NOMO-1 treated with dmso at 0.1 percent for 144 hours (cell line): ENCODE measurements at regions not wholly inside any gene's neighbourhood (a gene's known extent, or its start where the extent isn't known, plus 50 kb on each side); places are given as distances from the start of the nearest gene placed in this dataset.
"Not testable (repeated sequence)": the region's sequence is repeated elsewhere in the genome, so short reads cannot be mapped to it uniquely, and the experiment has no call there.

Experiments
- DNase-seq: peaks from one replicate; lab custom pipeline; 2025; ENCODE audit not compliant: unreplicated experiment; lab: John Stamatoyannopoulos, UW

DNA sequence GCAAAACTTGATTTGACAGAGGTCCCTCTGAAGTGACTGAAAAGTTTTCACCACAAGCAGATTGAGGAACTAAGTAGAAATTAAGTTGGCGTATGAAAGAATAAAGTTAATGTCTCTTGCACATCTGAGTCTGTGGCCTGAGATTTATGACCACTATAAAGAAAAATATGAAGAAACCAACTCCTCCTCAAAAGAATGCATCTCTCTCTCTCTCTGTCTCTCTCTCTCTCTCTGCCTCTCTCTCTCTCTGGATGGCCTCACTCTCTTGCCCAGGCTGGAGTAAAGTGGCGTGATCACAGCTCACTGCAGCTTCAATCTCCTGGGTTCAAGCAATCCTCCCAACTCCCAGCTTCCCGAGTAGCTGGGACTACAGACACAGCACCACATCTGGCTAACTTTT, 55.2 kb downstream of the RPL22L1 start:
- DNase-seq = peak; percentile 19

DNA sequence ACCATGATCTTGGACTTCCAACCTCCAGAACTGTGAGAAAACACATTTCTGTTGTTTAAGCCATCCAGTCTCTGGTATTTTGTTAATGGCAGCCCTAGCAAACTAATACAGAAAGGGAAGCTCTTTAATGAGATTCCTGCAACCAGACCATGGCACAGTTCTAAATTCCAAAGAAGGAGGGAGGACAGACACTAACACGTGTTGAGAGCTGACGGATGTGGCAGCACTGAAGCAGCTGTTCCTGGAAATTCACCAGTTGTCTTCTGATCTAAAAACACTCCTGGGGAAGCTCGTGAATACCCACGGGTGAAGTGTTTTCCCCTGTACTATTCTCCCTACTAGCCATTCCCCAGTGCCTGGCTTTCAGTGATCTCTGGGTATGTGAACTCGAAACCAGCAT, 56.7 kb downstream of the RPL22L1 start:
- no peak for DNase-seq

DNA sequence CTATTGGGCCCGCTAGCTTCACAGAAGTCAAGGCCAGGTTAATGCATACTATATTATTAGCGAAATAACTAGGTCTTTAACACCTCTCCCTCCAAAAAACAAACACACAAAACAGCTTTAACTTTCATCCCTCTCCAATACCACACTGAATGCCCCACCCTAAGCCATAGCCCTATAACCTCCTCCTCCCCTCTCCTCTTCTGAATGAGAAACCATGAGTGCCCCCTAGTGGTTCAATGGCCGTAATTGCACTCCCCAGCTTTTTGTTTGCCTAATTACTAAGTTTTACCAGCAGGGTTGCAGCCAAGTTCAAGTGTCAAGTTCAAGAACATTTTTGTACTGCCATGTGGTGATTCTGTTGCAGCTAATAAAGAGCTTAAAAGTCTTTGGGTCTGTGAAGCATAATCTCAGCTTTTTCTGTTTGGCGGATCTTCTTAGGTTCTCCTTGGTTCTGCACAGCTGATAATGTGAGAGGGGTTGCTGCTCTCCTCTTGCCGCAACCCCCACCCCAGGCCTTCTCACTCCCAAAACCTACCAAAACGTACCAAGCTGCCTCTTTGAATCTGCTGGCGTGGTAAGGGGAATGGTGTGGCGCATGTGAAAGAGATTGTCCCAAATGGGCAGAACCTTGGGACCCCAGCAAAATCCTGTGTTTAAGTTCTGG, 57.9 kb downstream of the RPL22L1 start:
- peak; percentile 37 for DNase-seq

DNA sequence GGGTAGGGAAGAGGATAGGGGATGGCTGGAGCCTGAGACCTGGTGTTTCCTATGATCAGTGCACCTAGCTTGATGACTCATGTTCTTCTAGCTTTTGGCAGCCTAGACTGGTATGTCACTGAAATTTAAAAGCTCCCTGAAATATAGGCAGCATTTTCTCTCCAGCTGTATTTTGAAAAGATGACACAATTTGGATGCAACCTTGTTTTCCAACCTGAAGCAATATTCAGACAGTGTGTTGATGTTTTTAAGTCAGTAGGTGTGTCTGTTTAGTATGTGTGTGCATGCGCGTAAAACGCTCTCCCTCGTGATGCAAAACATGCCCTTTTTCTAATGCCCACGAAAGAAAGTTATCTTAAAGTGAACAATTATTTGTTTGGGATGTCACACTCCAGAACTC, 58.5 kb downstream of the RPL22L1 start:
- no peak for DNase-seq

DNA sequence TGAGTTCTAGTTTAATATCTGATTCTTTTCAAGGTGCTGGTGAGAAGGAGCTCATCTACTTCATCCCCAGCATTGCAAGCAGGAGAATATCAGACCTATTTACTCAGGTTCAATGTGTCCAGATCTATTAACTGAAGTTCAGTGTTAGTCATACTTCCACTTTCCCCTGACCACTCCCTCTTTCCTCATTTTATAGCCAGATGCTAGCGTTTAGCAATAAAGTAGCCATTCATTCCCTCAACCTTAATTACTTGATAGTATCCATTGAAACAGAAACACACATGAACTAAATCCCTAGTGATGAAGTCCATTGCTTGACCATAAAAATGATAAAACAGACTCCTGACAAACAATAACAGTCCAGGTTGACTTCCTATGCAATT, 60.0 kb downstream of the RPL22L1 start:
- peak; percentile 28 for DNase-seq

DNA sequence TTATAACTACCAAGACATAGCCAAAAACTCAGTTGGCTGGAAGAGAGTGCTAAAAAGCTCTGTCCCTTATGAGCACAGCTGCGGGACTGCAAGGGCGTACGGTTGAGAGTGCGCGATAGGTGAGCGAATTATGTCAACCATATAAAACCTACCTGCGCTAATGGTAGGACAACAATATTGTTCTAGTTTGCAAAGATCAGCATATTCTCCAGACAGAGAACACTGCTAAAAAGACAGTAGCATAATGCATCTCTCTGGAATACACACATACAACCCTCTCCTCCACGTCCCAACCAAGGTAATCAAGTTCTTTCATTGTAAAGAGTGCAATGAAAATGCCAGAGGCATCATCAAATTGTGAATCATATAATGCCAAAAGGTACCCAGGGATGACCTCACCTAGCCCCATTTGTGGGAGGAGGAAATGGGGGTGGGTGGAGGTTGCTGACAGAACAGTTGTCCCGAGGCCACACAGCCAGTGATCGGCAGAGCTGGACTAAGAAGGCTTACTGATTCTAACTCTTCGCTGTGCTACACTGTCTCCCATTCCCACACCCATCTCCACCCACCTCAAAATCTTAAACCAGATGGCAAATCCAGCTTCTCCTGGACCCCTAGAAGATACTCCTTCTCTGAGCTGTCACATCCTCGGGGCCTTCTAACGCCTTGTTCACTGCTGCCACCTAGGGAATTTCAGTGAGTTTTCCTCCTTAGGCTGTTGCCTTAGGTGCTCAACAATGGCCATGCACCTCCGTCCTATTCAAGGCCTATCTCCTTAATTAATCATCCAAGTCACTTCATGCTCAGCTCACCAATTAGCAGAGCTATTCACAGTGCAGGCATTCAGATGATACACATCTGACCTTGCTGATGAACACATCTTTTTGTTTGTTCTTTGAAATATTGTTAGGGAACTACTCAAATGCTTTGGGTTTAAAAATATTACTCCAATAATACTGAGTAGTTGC, 60.7 kb downstream of the RPL22L1 start:
- DNase-seq = peak; percentile 20

DNA sequence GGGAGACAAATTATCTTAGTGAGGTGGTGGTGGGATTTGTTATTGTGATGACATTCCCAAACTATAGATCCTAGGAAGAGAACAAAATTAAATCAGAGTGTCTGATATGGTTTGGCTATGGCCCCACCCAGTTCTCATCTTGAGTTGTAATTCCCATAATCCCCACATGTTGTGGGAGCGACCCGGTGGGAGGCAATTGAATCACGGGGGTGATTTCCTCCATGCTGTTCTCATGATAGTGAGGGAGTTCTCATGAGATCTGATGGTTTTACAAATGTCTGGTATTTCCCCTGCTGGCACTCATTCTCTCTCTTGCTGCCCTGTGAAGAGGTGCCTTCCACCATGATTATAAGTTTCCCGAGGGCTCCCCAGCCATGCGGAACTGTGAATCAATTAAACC, 62.0 kb downstream of the RPL22L1 start:
- no peak for DNase-seq

DNA sequence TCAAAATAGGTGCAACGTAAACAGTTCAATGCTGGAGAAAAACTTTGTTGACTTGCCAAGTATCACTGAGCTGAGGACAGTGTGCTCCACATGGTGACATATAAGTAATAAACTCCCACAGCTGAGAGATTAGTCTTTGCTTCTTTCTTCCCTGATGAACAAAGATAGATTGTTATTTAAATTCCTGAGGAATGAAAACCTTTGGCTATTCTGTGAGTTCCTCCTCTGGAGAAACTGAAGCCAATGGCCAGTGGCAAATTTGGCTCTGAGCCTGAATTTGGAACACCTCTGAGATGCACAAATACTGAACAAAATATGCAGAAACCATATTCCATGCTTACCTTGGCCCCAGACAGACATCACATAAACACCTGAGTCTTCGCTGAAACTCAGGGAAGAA, 63.3 kb downstream of the RPL22L1 start:
- no peak for DNase-seq

DNA sequence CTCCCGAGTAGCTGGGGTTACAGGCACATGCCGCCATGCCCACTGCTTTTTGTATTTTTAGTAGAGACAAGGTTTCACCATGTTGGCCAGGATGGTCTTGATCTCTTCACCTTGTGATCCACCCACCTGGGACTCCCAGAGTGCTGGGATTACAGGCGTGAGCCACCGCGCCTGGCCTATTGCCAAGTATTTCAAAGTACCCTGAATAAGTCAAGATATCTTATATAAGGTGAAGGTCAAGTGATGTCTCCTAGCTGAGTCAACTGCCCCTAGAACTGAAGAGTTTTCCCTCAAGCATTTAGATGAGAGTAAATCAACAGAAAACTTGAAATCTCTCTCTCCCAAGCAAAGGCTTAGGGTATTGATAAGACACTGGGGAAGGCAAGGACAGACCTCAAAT, 63.9 kb downstream of the RPL22L1 start:
- DNase-seq = no peak

DNA sequence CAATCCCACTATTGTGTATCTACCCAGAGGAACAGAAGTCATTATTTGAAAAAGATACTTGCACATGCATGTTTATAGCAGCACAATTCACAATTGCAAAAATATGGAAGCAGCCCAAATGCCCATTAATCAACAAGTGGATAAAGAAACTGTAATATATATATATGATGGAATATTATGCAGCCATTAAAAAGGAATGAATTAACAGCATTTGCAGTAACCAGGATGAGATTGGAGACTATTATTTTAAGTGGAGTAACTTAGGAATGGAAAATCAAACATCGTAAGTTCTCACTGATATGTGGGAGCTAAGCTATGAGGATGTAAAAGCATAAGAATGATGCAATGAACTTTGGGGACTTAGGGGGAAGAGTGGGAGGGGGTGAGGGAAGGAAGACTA, 64.7 kb downstream of the RPL22L1 start:
- not testable (repeated sequence) for DNase-seq

DNA sequence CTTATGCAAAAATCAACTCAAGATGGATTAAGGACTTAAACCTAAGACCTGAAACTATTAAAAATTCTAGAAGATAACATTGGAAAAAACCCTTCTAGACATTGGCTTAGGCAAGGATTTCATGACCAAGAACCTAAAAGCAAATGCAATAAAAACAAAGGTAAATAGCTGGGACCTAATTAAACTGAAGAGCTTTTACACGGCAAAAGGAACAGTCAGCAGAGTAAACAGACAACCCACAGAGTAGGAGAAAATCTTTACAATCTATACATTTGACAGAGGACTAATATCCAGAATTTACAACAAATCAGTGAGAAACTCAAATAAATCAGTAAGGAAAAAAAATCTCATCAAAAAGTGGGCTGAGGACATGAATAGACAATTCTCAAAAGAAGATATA, 65.4 kb downstream of the RPL22L1 start:
- DNase-seq = not testable (repeated sequence)

DNA sequence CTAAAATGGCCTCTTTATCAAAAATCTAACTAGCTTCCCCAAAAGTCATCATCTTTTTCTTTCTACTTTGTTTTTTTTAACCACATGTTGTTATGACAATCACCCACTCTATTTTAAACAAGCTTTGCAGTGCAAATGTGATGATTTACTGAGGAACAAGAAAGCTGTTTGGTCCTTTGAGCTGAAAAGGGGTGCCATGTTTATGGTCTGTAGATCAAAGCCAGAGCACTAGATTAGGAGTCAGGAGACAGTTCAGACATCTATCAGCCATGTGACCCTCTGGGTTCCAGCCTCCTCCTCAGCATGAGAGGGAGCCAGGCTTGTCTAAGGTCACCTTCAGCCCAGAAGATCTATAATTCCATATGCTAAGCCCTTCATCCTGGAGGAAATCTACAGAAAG, 65.9 kb downstream of the RPL22L1 start:
- DNase-seq = no peak

DNA sequence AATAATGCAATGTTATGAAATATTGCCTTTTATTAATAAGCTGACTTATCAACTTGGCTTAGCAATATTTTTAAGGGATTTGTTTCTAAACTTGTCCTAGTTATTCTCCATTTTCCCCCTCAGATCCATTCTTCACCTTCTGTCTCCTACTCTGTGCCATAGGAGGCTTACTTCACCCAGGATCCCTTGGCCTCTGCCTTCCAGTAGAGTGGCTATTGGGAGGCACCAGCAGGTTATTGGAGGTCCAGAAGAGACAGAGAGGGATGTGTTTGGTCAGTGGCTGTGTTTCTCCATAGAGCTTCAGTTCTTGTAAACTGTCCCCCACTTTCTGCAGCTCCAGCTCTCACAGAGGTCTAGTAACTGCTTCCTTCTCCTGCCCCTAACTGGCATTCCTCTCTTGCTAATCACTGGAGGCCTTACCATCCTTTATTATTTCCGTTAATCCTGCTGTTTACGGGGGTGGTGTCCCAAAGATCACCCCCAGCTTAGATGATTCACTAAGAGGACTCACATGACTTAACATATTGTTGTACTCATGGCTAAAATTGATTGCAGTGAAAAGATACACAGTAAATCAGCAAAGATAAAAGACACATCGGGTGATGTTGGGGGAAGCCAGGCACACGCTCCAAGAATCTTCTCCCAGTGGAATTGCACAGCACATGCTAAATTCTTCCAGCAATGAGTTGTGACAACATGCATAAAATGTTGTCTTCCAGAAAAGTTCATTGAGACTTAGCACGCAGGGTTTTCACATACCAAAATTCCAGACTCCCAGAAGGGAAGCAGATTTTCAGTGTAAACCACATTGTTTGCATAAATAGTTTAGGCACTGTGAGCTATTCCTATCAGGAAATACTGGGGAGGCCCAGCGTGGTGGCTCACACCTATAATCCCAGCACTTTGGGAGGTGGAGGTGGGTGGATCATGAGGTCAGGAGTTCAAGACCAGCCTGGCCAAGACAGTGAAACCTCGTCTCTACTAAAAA, 67.5 kb downstream of the RPL22L1 start:
- no peak for DNase-seq

DNA sequence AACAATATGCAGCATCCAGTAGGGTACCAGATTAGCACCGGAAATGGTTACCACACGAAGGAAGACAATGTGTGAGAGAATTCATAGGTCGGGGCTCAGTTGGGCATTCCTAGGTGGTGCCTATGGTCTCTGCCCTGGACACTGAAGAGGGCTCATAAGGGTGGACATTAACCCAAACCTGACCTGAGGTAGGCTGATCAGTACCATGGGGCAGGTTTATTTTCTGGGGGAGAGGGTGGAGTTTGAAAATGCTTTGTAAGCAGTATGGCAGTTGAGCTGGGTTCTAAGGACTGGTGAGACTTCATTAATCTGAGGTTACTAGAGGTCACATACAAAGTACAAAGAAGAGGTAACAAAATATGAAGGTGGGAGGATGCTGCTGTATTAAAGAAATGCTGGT, 68.4 kb downstream of the RPL22L1 start:
- DNase-seq = no peak

DNA sequence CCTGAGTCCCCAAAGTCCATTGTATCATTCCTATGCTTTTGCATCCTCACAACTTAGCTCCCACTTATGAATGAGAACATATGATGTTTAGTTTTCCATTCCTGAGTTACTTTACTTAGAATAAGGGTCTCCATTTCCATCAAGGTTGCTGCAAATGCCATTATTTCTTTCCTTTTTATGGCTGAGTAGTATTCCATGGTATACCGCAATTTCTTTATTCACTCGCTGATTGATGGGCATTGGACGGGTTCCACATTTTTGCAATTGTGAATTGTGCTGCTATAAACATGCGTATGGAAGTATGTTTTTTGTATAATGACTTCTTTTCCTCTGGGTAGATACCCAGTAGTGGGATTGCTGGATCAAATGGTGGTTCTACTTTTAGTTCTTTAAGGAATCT, 69.7 kb downstream of the RPL22L1 start:
- not testable (repeated sequence) for DNase-seq

DNA sequence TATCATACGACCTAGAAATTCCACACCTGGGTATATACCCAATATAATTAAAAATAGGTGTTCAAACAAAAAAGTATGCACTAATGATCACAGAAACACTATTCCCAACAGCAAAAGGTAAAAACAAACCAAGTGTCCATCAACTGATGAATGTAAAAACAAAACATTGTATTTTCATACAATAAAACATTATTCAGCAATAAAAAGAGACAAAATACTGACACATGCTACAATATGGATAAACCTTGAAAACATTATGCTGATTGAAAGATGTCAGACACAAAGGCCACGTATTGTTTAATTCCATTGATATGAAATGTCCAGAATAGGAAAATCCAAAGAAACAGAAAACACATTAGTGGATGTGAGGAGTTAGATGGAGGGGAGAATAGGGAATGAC, 71.0 kb downstream of the RPL22L1 start:
- DNase-seq = no peak

DNA sequence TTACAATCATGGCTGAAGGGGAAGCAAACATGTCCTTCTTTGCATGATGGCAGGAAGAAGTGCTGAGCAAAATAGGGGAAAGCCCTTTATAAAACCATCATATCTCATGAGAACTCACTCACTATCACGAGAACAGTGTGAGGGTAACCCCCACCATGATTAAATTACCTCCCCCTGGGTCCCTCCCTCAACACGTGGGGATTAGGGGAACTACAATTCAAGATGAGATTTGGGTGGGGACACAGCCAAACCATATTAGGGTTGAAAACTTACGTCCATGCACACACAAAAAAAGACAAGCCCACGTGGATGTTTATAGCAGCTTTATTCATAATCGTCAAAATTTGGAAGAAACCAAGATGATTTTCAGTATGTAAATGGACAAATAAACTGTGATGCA, 72.3 kb downstream of the RPL22L1 start:
- no peak for DNase-seq

DNA sequence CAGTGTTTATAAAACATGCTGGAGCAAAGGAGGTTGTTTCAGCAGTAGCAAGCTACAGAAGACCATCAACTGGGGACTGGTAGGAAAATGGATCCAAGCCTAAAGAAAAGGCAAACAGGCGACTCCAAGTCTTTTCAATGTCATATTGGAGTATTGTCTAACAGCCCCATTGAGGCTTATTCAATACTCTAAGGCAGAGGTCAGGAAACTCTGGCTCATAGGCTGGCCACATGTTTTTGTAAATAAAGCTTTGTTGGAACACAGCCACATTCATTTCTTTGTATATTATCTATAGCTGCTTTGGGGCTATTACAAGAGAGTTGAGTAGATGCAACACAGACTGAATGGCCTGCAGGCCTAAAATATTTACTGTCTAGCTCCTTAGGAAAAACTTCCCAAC, 77.5 kb downstream of the RPL22L1 start:
- DNase-seq = no peak

DNA sequence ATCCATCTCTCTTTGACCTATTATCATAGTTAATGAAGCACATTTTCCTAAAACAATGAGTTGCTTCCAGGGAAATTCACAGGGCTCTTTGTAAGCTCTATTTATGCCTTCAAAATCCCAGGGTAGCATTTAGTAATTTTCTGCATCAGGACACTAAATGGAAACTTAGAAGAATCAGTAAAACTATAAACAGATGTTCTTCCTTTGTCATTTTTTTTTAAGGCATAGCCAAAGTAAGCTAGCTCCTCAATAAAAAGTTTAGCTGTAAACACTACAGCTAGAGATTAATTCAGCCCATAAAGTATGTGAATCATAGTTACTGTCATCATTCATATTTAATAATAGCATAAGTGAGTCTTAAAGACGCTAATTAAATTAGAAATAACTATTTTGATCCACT, 79.3 kb downstream of the RPL22L1 start:
- no peak for DNase-seq

DNA sequence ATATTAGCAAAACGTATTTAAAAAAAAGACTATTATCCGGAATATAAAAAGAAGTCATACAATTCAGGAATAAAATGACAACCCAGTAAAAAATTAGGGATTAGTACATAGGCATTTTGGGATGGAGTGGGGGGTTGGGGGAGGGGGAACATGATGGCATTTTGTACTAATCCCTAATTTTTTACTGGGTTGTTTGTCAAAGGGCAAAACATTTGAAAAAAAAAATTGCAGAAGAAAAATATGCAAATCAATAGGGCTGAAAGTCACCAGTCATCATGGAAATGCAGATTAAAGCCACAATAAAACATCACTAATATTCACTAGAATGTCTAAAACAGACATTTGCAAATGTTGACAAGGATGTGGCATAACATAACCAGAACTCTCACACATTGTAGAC, 82.5 kb downstream of the RPL22L1 start:
- DNase-seq = no peak

DNA sequence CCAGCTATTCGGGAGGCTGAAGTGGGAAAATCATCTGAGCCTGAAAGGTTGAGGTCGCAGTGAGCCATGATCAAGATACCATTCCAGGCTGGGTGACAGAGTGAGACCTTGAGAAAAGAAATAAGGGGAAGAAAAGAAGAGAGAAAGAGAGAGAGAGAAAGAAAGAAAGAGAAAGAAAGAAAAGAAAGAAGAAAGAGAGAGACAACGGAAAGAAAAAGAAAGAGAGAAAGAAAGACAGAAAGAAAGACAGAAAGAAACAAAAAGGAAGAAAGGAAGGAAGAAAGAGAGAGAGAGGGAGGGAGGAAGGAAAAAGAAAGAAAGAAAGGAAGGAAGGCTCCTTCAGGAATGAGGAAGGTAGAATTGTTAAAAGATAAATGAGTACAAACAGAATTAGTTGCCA, 84.5 kb downstream of the RPL22L1 start:
- no peak for DNase-seq
